ENCODE measurements at regions not wholly inside any gene's neighbourhood (a gene's known extent, or its start where the extent isn't known, plus 50 kb on each side); places are given as distances from the start of the nearest gene placed in this dataset.

GRCh38 chr10:30734901-30735300 is 105.3 kb upstream of the LYZL2 start:
- TF ChIP-seq CTCF (IDR thresholded peaks at IDR 0.05; ENCODE audit: poor library complexity): no peak
- TF ChIP-seq EZH2 (IDR thresholded peaks at IDR 0.05; ENCODE audit: borderline replicate concordance): no peak
- no peak for TF ChIP-seq EZH2phosphoT487 (IDR thresholded peaks at IDR 0.05; ENCODE audit: low read depth, severe bottlenecking, unreplicated experiment)

All from hepatocyte (in vitro differentiated cells).